H9 (cell line): ENCODE measurements at regions not wholly inside any gene's neighbourhood (a gene's known extent, or its start where the extent isn't known, plus 50 kb on each side); places are given as distances from the start of the nearest gene placed in this dataset.

ENCODE experiments used
- DNase-seq: peaks from one replicate; pipeline ENCODE4 v3.0.0-alpha.2; 2017
- H2AFZ ChIP-seq: one replicate; pipeline ENCODE4 v1.6.1; 2013; ENCODE audit warnings: mild to moderate bottlenecking, low read length, control low read depth, moderate library complexity
- H2AK5ac ChIP-seq: 2 replicates; pipeline ENCODE4 v1.6.1; 2013; ENCODE audit warnings: low read length, control low read depth, mixed read lengths; ENCODE audit not compliant: insufficient read length
- H2BK120ac ChIP-seq: one replicate; pipeline ENCODE4 v1.6.1; 2013; ENCODE audit warnings: low read depth, mild to moderate bottlenecking, low read length, control low read depth, inconsistent platforms; ENCODE audit not compliant: poor library complexity, severe bottlenecking
- H2BK12ac ChIP-seq: 2 replicates; pipeline ENCODE4 v1.6.1; 2013; ENCODE audit warnings: low read length, control low read depth, mixed read lengths, low read depth; ENCODE audit not compliant: insufficient read length
- H2BK15ac ChIP-seq: 2 replicates; pipeline ENCODE4 v1.6.1; 2013; ENCODE audit warnings: low read depth, low read length, control low read depth
- H2BK20ac ChIP-seq: one replicate; pipeline ENCODE4 v1.6.1; 2013; ENCODE audit warnings: low read depth, mild to moderate bottlenecking, low read length, control low read depth, inconsistent platforms; ENCODE audit not compliant: poor library complexity, severe bottlenecking
- H2BK5ac ChIP-seq: 2 replicates; pipeline ENCODE4 v1.6.1; 2013; ENCODE audit warnings: low read length, control low read depth, mixed read lengths; ENCODE audit not compliant: insufficient read length
- H3K14ac ChIP-seq: 2 replicates; pipeline ENCODE4 v1.6.1; 2013; ENCODE audit warnings: low read length, control low read depth; ENCODE audit not compliant: insufficient read depth
- H3K18ac ChIP-seq: 2 replicates; pipeline ENCODE4 v1.6.1; 2013; ENCODE audit warnings: low read depth, mild to moderate bottlenecking, mixed read lengths, low read length, control low read depth; ENCODE audit not compliant: insufficient read length
- H3K23ac ChIP-seq: 2 replicates; pipeline ENCODE4 v1.6.1; 2013; ENCODE audit warnings: low read length, control low read depth, mixed read lengths, low read depth; ENCODE audit not compliant: insufficient read length
- H3K23me2 ChIP-seq: 2 replicates; pipeline ENCODE4 v1.6.1; 2013; ENCODE audit warnings: low read depth, mild to moderate bottlenecking, mixed read lengths, low read length, control low read depth; ENCODE audit not compliant: insufficient read length, poor library complexity, severe bottlenecking
- H3K27ac ChIP-seq: 2 replicates; pipeline ENCODE4 v1.5.1; 2013; ENCODE audit warnings: low read length, control low read depth, mixed read lengths, low read depth; ENCODE audit not compliant: insufficient read length
- H3K27me3 ChIP-seq: 2 replicates; pipeline ENCODE4 v1.6.1; 2013; ENCODE audit warnings: low read length, control low read depth, inconsistent platforms; ENCODE audit not compliant: insufficient read depth
- H3K4ac ChIP-seq: 2 replicates; pipeline ENCODE4 v1.6.1; 2013; ENCODE audit warnings: low read depth, mild to moderate bottlenecking, control low read depth, inconsistent platforms, low read length, moderate library complexity
- H3K4me1 ChIP-seq: 2 replicates; pipeline ENCODE4 v1.6.1; 2013; ENCODE audit warnings: low read length, control low read depth, inconsistent platforms; ENCODE audit not compliant: insufficient read depth
- H3K4me2 ChIP-seq: 2 replicates; pipeline ENCODE4 v1.6.1; 2013; ENCODE audit warnings: low read length, control low read depth, mixed read lengths; ENCODE audit not compliant: insufficient read length, insufficient read depth
- H3K56ac ChIP-seq: 2 replicates; pipeline ENCODE4 v1.6.1; 2013; ENCODE audit warnings: low read depth, mild to moderate bottlenecking, mixed read lengths, low read length, control low read depth; ENCODE audit not compliant: insufficient read length
- H3K79me1 ChIP-seq: 2 replicates; pipeline ENCODE4 v1.6.1; 2013; ENCODE audit warnings: low read depth, mild to moderate bottlenecking, moderate library complexity, low read length, control low read depth, inconsistent platforms; ENCODE audit not compliant: insufficient read depth, poor library complexity, severe bottlenecking
- H3K79me2 ChIP-seq: 2 replicates; pipeline ENCODE4 v1.6.1; 2013; ENCODE audit warnings: low read length, control low read depth, inconsistent platforms; ENCODE audit not compliant: insufficient read depth
- H3K9ac ChIP-seq: 2 replicates; pipeline ENCODE4 v1.6.1; 2013; ENCODE audit warnings: low read length, control low read depth, mixed read lengths; ENCODE audit not compliant: insufficient read length; ENCODE audit errors: extremely low read depth
- H3K9me3 ChIP-seq: one replicate; pipeline ENCODE4 v1.6.1; 2013; ENCODE audit warnings: low read depth, low read length, inconsistent platforms; ENCODE audit not compliant: control insufficient read depth
- H3T11ph ChIP-seq: one replicate; pipeline ENCODE4 v1.6.1; 2013; ENCODE audit warnings: mild to moderate bottlenecking, low read length, control low read depth, inconsistent platforms
- H4K20me1 ChIP-seq: one replicate; pipeline ENCODE4 v1.6.1; 2013; ENCODE audit not compliant: control insufficient read depth, insufficient read length, insufficient read depth
- H4K5ac ChIP-seq: 2 replicates; pipeline ENCODE4 v1.6.1; 2013; ENCODE audit warnings: low read depth, mild to moderate bottlenecking, mixed read lengths, low read length, control low read depth; ENCODE audit not compliant: insufficient read length
- H4K8ac ChIP-seq: replicated peaks from 2 replicates; pipeline ENCODE4 v1.6.1; 2013; ENCODE audit warnings: low read length, control low read depth, mixed read lengths, low read depth; ENCODE audit not compliant: insufficient read length
- H4K91ac ChIP-seq: 2 replicates; pipeline ENCODE4 v1.6.1; 2013; ENCODE audit warnings: low read depth, mild to moderate bottlenecking, moderate library complexity, mixed read lengths, low read length, control low read depth; ENCODE audit not compliant: insufficient read length
- H3K27ac Mint-ChIP-seq, 3 experiments: 2 replicates in 2 of 3; 3 replicates in 1 of 3; pipeline ENCODE4 v1.8.0; 2020 to 2021; ENCODE audit warnings: mixed read lengths in 3 of 3, mild to moderate bottlenecking in 1 of 3, moderate library complexity in 1 of 3
- H3K27me3 Mint-ChIP-seq: 2 replicates; pipeline ENCODE4 v1.8.0; 2021; ENCODE audit warnings: low read depth, mild to moderate bottlenecking, moderate library complexity, mixed read lengths
- H3K36me3 Mint-ChIP-seq, 3 experiments: 2 replicates in 2 of 3; 3 replicates in 1 of 3; pipeline ENCODE4 v1.8.0; 2020 to 2021; ENCODE audit warnings: low read depth in 3 of 3, mixed read lengths in 3 of 3; ENCODE audit not compliant: insufficient read depth in 1 of 3
- H3K4me1 Mint-ChIP-seq, 2 experiments: 2 replicates each; pipeline ENCODE4 v1.8.0; 2020; ENCODE audit warnings: mixed read lengths in 2 of 2
- H3K4me3 Mint-ChIP-seq, 2 experiments: 2 replicates in 1 of 2; 3 replicates in 1 of 2; pipeline ENCODE4 v1.8.0; 2020 to 2021; ENCODE audit warnings: mild to moderate bottlenecking in 2 of 2, mixed read lengths in 2 of 2, moderate library complexity in 1 of 2
- H3K9me3 Mint-ChIP-seq, 2 experiments: 2 replicates in 1 of 2; 3 replicates in 1 of 2; pipeline ENCODE4 v1.8.0; 2020; ENCODE audit warnings: mild to moderate bottlenecking in 2 of 2, mixed read lengths in 2 of 2, moderate library complexity in 1 of 2
- WGBS: extraction: QIAGEN DNeasy Blood & Tissue Kit; methylation state at CpG from one replicate; pipeline ENCODE4 v1.1.7; 2013; ENCODE audit warnings: missing lambda C conversion rate, low lambda C conversion rate, mixed read lengths; ENCODE audit not compliant: insufficient read length; ENCODE audit errors: extremely low coverage; 5-methylcytosine and 5-hydroxymethylcytosine counted together
- TF ChIP-seq, protein P1 (sequence below): fragments of 200-600 bp; sonication (generic); conservative IDR thresholded peaks from 3 replicates; pipeline ENCODE4 v1.8.0; 2021; ENCODE audit warnings: antibody characterized with exemption, mild to moderate bottlenecking

DNA sequence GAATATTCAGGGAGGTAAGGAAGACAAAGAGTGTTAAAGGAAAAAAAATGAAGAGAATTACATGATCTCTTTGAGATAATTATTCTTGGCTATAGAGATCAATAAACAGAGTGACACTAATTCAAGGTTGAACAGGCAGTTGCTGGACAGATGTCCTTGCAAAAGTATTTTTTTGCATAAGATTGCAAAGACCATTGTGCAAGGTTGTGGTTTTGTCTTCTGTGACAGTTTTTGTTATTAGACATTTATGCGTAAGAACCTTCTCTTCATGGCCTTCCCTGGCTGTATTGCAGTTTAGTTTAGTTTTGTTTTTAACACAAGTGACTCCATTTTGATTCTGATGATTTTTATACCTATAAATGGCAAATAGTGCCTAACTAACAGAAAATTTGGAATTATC lies 682.8 kb upstream of the ARPP21 start:
- Histone ChIP-seq H3K79me2 (no peaks in the 10 kb centered on the region), H3K4ac (no peak overlapping the region), H3T11ph (no peak overlapping the region), H4K8ac (no peak overlapping the region), H3K27ac (no peak overlapping the region), H4K91ac (no peak overlapping the region), H2BK5ac (no peak overlapping the region), H2AK5ac (no peak overlapping the region), H3K14ac (no peak overlapping the region), H3K23me2 (no peaks in the 10 kb centered on the region), H3K9me3 (no peaks in the 10 kb centered on the region), H3K56ac (no peak overlapping the region), H3K4me1 (no peaks in the 10 kb centered on the region), H3K27me3 (no peaks in the 10 kb centered on the region), H2BK120ac (no peak overlapping the region), H3K23ac (no peak overlapping the region), H3K79me1 (no peaks in the 10 kb centered on the region), H2AFZ (no peak overlapping the region), H2BK15ac (no peak overlapping the region), H4K5ac (no peak overlapping the region), H3K9ac (no peak overlapping the region), H2BK20ac (no peak overlapping the region), H3K4me2 (no peak overlapping the region), H3K18ac (no peak overlapping the region), H4K20me1 (no peaks in the 10 kb centered on the region), H2BK12ac (no peak overlapping the region)
- DNase-seq: no peak
- no peak overlapping the region for H3K4me3 Mint-ChIP-seq
- no peaks in the 10 kb centered on the region for H3K27me3 Mint-ChIP-seq
- H3K27ac Mint-ChIP-seq: no peak overlapping the region
- TF ChIP-seq, protein P1, sequence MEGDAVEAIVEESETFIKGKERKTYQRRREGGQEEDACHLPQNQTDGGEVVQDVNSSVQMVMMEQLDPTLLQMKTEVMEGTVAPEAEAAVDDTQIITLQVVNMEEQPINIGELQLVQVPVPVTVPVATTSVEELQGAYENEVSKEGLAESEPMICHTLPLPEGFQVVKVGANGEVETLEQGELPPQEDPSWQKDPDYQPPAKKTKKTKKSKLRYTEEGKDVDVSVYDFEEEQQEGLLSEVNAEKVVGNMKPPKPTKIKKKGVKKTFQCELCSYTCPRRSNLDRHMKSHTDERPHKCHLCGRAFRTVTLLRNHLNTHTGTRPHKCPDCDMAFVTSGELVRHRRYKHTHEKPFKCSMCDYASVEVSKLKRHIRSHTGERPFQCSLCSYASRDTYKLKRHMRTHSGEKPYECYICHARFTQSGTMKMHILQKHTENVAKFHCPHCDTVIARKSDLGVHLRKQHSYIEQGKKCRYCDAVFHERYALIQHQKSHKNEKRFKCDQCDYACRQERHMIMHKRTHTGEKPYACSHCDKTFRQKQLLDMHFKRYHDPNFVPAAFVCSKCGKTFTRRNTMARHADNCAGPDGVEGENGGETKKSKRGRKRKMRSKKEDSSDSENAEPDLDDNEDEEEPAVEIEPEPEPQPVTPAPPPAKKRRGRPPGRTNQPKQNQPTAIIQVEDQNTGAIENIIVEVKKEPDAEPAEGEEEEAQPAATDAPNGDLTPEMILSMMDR: no peak
- peaks cover 0 to 7% of the 10 kb centered on the region in 2 experiments; a peak in 2 of 4 replicates for H3K4me1 Mint-ChIP-seq
- no peaks in the 10 kb centered on the region; a peak in 1 of 5 replicates for H3K9me3 Mint-ChIP-seq
- H3K36me3 Mint-ChIP-seq: no peaks in the 10 kb centered on the region; a peak in 1 of 7 replicates
- no CpG with 5 or more reads among the region's 1 CpG for WGBS
